ENCODE measurements at regions not wholly inside any gene's neighbourhood (a gene's known extent, or its start where the extent isn't known, plus 50 kb on each side); places are given as distances from the start of the nearest gene placed in this dataset.

DNA sequence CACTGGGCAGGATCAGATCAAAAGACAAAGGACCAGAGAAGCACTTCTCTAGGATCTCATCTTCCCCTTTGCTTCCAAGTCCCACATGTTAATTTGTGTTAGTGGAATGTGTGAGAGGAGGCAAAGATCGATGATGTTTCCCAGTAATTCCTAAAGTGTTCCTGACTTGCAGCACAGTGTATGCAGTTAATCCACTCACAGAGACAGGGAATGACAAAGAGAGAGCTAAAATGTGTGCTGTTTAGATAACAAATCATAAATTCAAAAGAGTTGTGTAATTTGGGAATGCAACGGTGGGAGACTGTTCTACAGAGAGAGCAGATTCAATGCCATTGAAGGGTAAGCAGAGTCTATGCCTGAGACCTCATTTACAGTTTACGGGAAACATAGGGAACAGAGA lies 132.0 kb upstream of the SVIL start:
- H4K20me1 ChIP-seq (replicated peaks; ENCODE audit: control insufficient read depth, insufficient read depth, low read length): no peaks in the 10 kb centered on the region
- H3K4me2 ChIP-seq (ENCODE audit: insufficient read depth, low read length): no peak overlapping the region
- H3K4me1 ChIP-seq (replicated peaks in 1 of 2; ENCODE audit: control insufficient read depth in 2 of 2, insufficient read depth in 2 of 2, low read length in 2 of 2): no peaks in the 10 kb centered on the region
- no peaks in the 10 kb centered on the region for H3K36me3 ChIP-seq (ENCODE audit: control insufficient read depth, insufficient read depth, low read length)
- no peak overlapping the region for H3K27ac ChIP-seq (ENCODE audit: extremely low read depth, low read depth, low read length)
- FAIRE-seq (no peak), DNase-seq (ENCODE audit: extremely low read depth in 1 of 4, low spot score in 3 of 4) (no peak), ATAC-seq (no peak)
- ChIA-PET CTCF (ENCODE audit: low intra/inter-chr PET ratio) (no interaction called here), POLR2A (no interaction called here)
- H3K9me3 ChIP-seq (replicated peaks; ENCODE audit: control insufficient read depth, insufficient read depth, low read depth, low read length): no peaks in the 10 kb centered on the region
- peaks cover 0 to 3% of the 10 kb centered on the region in 2 experiments; a peak in 1 of 5 replicates for H3K27me3 ChIP-seq (ENCODE audit: control insufficient read depth in 2 of 2, insufficient read depth in 2 of 2, low read length in 2 of 2)
- H3K4me3 ChIP-seq: no peak overlapping the region
- WGBS (ENCODE audit: insufficient coverage, low coverage, missing lambda C conversion rate): 0% methylated on average over 3 of the region's 3 CpGs
- no peaks in the 10 kb centered on the region for H3K9me1 ChIP-seq (ENCODE audit: control insufficient read depth, insufficient read depth, low read length)
- in situ Hi-C loops (cut with MboI): no loop called here
- no peak overlapping the region for H3K9ac ChIP-seq (ENCODE audit: insufficient read depth in 1 of 2, low read depth in 2 of 2, low read length in 2 of 2)
- no peaks in the 10 kb centered on the region for H3K79me2 ChIP-seq (ENCODE audit: control insufficient read depth, insufficient read depth, low read length)
- H2AFZ ChIP-seq (ENCODE audit: low read depth, low read length): no peak overlapping the region
- TF ChIP-seq, protein P1, sequence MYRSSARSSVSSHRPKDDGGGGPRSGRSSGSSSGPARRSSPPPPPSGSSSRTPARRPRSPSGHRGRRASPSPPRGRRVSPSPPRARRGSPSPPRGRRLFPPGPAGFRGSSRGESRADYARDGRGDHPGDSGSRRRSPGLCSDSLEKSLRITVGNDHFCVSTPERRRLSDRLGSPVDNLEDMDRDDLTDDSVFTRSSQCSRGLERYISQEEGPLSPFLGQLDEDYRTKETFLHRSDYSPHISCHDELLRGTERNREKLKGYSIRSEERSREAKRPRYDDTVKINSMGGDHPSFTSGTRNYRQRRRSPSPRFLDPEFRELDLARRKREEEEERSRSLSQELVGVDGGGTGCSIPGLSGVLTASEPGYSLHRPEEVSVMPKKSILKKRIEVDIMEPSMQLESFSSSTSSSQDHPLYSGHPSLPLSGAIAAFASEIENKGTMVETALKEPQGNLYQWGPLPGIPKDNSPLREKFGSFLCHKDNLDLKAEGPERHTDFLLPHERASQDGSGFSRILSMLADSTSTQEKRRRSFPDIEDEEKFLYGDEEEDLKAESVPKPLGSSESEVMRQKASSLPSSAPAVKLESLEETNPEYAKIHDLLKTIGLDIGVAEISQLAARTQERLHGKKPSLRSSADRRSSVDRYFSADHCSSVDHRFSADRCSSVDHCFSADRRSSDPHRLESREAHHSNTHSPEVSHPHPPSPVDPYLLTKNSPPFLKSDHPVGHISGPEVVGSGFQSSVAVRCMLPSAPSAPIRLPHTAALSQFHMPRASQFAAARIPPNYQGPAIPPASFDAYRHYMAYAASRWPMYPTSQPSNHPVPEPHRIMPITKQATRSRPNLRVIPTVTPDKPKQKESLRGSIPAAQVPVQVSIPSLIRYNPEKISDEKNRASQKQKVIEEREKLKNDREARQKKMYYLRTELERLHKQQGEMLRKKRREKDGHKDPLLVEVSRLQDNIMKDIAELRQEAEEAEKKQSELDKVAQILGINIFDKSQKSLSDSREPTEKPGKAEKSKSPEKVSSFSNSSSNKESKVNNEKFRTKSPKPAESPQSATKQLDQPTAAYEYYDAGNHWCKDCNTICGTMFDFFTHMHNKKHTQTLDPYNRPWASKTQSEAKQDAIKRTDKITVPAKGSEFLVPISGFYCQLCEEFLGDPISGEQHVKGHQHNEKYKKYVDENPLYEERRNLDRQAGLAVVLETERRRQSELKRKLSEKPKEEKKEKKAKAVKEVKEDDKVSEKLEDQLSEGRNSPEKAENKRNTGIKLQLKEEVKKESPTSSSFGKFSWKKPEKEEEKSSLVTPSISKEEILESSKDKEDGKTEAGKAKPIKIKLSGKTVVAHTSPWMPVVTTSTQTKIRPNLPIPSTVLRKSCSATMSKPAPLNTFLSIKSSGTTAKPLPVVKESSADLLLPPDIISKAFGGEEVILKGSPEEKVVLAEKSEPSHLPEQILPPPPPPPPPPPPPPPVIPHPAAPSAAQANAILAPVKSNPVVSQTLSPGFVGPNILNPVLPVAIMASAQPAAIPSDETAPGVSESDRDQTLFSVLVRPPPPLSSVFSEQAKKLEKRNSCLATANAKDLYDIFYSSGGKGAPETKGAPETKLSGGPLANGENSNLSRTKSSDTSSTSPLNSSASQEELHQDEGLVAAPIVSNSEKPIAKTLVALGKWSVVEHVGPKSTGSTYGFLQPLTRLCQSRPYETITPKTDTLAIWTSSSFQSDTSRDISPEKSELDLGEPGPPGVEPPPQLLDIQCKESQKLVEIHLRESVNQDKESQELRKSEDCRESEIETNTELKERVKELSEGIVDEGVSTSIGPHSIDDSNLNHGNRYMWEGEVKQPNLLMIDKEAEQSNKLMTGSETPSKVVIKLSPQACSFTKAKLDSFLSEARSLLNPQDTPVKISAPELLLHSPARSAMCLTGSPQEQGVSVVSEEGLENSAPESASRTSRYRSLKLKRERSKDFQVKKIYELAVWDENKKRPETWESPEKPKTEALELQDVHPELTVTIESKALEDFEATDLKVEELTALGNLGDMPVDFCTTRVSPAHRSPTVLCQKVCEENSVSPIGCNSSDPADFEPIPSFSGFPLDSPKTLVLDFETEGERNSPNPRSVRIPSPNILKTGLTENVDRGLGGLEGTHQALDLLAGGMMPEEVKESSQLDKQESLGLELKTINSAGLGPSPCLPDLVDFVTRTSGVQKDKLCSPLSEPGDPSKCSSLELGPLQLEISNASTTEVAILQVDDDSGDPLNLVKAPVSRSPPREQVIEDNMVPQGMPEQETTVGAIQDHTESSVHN (IDR thresholded peaks at IDR 0.05; ENCODE audit: borderline replicate concordance in 1 of 2, low read depth in 1 of 2): no peak
- TF ChIP-seq MYC (IDR thresholded peaks at IDR 0.05; ENCODE audit: low read depth, low read length): no peak
- TF ChIP-seq MYC (CRISPR knock-in tag; IDR thresholded peaks at IDR 0.05; ENCODE audit: borderline replicate concordance, low read depth): no peak
- no peak for TF ChIP-seq ZNF75A (CRISPR knock-in tag; IDR thresholded peaks at IDR 0.05)
- no peak for TF ChIP-seq HBP1 (CRISPR knock-in tag; IDR thresholded peaks at IDR 0.05)
- no peak for TF ChIP-seq NR3C1 (CRISPR knock-in tag; IDR thresholded peaks at IDR 0.05)
- TF ChIP-seq TBL1XR1 (IDR thresholded peaks at IDR 0.05; ENCODE audit: low read length in 2 of 2): no peak
- no peak for TF ChIP-seq U2AF1 (optimal IDR thresholded peaks at IDR 0.05; ENCODE audit: low read depth, low read length)
- TF ChIP-seq PML (IDR thresholded peaks at IDR 0.05; ENCODE audit: low read length): no peak
- no peak for TF ChIP-seq SETDB1 (IDR thresholded peaks at IDR 0.05; ENCODE audit: low read length)
- TF ChIP-seq ELF1 (tag; IDR thresholded peaks at IDR 0.05): no peak
- no peak for TF ChIP-seq KAT2B (IDR thresholded peaks at IDR 0.05; ENCODE audit: low read depth, low read length)
- TF ChIP-seq PRMT5 (CRISPR knock-in tag; IDR thresholded peaks at IDR 0.05): no peak
- TF ChIP-seq CXXC5 (CRISPR knock-in tag; IDR thresholded peaks at IDR 0.05): no peak
- no TSS peak for BruUV-seq (replicated peaks)
- intact Hi-C loops (cut with micrococcal nuclease): no loop called here

Data from K562 (cell line).